ENCODE measurements at regions not wholly inside any gene's neighbourhood (a gene's known extent, or its start where the extent isn't known, plus 50 kb on each side); places are given as distances from the start of the nearest gene placed in this dataset.

DNA sequence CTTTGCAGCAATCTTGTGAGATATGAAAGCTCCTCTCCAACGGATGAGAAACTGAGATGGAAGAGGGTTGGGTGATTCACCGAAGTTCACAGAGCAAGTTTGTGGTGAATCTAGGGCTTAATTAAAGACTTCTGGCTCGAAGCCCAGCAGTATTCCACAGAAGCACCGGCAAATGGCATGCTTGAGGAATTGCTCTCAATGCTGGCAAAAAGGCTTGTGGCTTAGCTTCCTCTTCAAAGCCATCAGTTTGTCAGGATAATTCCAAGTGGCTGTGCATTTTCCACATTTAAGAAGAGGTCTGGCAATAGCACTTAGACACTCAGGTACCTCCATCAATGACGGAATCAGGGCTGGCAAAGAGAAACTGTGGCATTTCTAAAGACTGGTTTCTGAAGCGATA lies 98.7 kb upstream of the SLC66A3 start:
- intact Hi-C loops (cut with micrococcal nuclease): no loop called here
- TF ChIP-seq, protein P1, sequence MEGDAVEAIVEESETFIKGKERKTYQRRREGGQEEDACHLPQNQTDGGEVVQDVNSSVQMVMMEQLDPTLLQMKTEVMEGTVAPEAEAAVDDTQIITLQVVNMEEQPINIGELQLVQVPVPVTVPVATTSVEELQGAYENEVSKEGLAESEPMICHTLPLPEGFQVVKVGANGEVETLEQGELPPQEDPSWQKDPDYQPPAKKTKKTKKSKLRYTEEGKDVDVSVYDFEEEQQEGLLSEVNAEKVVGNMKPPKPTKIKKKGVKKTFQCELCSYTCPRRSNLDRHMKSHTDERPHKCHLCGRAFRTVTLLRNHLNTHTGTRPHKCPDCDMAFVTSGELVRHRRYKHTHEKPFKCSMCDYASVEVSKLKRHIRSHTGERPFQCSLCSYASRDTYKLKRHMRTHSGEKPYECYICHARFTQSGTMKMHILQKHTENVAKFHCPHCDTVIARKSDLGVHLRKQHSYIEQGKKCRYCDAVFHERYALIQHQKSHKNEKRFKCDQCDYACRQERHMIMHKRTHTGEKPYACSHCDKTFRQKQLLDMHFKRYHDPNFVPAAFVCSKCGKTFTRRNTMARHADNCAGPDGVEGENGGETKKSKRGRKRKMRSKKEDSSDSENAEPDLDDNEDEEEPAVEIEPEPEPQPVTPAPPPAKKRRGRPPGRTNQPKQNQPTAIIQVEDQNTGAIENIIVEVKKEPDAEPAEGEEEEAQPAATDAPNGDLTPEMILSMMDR (IDR thresholded peaks at IDR 0.05; ENCODE audit: borderline replicate concordance): no peak
- Histone ChIP-seq H3K27ac (replicated peaks) (no peak overlapping the region), H3K4me3 (no peak overlapping the region), H3K27me3 (ENCODE audit: low read depth) (peaks cover 40% of the 10 kb centered on the region), H3K9me3 (replicated peaks) (peaks cover 24% of the 10 kb centered on the region), H3K36me3 (no peaks in the 10 kb centered on the region), H3K4me1 (no peaks in the 10 kb centered on the region)
- no peak for DNase-seq

GRCh38 chr2:11057031-11057430 lies 98.2 kb upstream of the SLC66A3 start:
- Histone ChIP-seq H3K27me3 (ENCODE audit: low read depth) (peaks cover 40% of the 10 kb centered on the region), H3K4me3 (no peak overlapping the region), H3K27ac (replicated peaks) (no peak overlapping the region), H3K4me1 (no peaks in the 10 kb centered on the region), H3K36me3 (no peaks in the 10 kb centered on the region), H3K9me3 (replicated peaks) (peaks cover 28% of the 10 kb centered on the region)
- intact Hi-C loops (cut with micrococcal nuclease): no loop called here
- no peak for DNase-seq
- TF ChIP-seq, protein P1 (IDR thresholded peaks at IDR 0.05; ENCODE audit: borderline replicate concordance): no peak

- intact Hi-C loops (cut with micrococcal nuclease): no loop called here
- Histone ChIP-seq H3K36me3 (no peaks in the 10 kb centered on the region), H3K4me1 (no peaks in the 10 kb centered on the region), H3K27me3 (ENCODE audit: low read depth) (peaks cover 34% of the 10 kb centered on the region), H3K27ac (replicated peaks) (no peak overlapping the region), H3K9me3 (replicated peaks) (peaks cover 38% of the 10 kb centered on the region), H3K4me3 (no peak overlapping the region)
- DNase-seq: no peak
- TF ChIP-seq, protein P1 (IDR thresholded peaks at IDR 0.05; ENCODE audit: borderline replicate concordance): no peak
These were observed 97.1 kb upstream of the SLC66A3 start for GRCh38 chr2:11058129-11058528.

GRCh38 chr2:11060376-11061169 lies 94.7 kb upstream of the SLC66A3 start:
- no peaks in the 10 kb centered on the region for H3K4me1 ChIP-seq
- DNase-seq: no peak
- no peak overlapping the region for H3K27ac ChIP-seq (replicated peaks)
- peaks cover 38% of the 10 kb centered on the region for H3K9me3 ChIP-seq (replicated peaks)
- H3K36me3 ChIP-seq: no peaks in the 10 kb centered on the region
- peaks cover 30% of the 10 kb centered on the region for H3K27me3 ChIP-seq (ENCODE audit: low read depth)
- TF ChIP-seq, protein P1 (IDR thresholded peaks at IDR 0.05; ENCODE audit: borderline replicate concordance): no peak
- no peak overlapping the region for H3K4me3 ChIP-seq
- intact Hi-C loops (cut with micrococcal nuclease): no loop called here

DNA sequence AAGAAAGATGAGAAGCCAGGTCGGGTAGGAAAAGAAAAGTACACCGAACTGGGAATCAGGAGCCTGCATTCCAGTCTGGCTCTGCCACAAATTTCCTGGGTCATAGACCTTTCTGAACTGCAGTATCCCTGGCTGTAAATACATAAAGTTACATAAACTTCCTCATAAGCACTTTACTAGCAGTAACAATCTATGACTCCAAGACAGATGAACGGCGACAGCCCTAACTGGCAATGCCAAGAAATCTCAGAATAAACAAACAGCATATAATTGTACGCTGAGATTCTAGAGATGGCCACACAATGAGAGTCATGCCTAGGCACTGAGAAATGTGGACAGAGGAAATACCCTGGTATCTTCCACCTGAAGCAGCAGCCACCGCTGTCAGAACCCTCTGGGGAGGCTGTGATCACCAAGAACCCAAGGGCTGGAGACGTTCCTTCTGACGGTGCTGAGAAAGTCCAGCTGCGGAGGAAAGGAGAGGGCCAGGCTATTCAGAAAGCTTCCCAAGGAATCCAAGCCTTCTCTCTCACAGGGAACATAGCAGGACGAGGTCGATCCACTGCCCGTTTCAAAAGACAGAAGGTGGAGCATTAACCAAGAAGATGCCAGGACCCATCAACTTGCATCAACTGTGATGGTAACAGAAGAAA lies 89.3 kb upstream of the SLC66A3 start:
- DNase-seq: no peak
- intact Hi-C loops (cut with micrococcal nuclease): no loop called here

More for the DNA sequence above, 89.3 kb upstream of the SLC66A3 start:
- Histone ChIP-seq H3K9me3 (replicated peaks) (peaks cover 21% of the 10 kb centered on the region), H3K27ac (replicated peaks) (no peak overlapping the region), H3K36me3 (no peaks in the 10 kb centered on the region), H3K4me1 (no peaks in the 10 kb centered on the region), H3K4me3 (no peak overlapping the region), H3K27me3 (ENCODE audit: low read depth) (peaks cover 39% of the 10 kb centered on the region)
- TF ChIP-seq, protein P1 (IDR thresholded peaks at IDR 0.05; ENCODE audit: borderline replicate concordance): no peak
